Neural cell (in vitro differentiated cells): ENCODE measurements at regions not wholly inside any gene's neighbourhood (a gene's known extent, or its start where the extent isn't known, plus 50 kb on each side); places are given as distances from the start of the nearest gene placed in this dataset.

Experiments used
- H2AFZ ChIP-seq: fragments of 200-600, 300-800 bp; sonication (generic), shearing (Covaris generic); 2 replicates; pipeline ENCODE4 v1.6.0; 2014; ENCODE audit warnings: low read depth, mild to moderate bottlenecking, antibody characterized with exemption, low read length, moderate library complexity
- H3F3A ChIP-seq: fragments of 200-600 bp; shearing (Covaris generic); 2 replicates; pipeline ENCODE4 v1.6.1; 2016; ENCODE audit warnings: mild to moderate bottlenecking, moderate library complexity, mixed read lengths, antibody characterized with exemption, low read length; ENCODE audit not compliant: insufficient read depth, poor library complexity, severe bottlenecking
- H3K27ac ChIP-seq: fragments of 200-600, 300-800 bp; sonication (generic), shearing (Covaris generic); 2 replicates; pipeline ENCODE4 v1.5.1; 2014; ENCODE audit warnings: mild to moderate bottlenecking, low read length, moderate library complexity
- H3K27me3 ChIP-seq: fragments of 300-800, 200-600 bp; sonication (generic), shearing (Covaris generic); 2 replicates; pipeline ENCODE4 v1.6.0; 2014; ENCODE audit warnings: mild to moderate bottlenecking, low read depth, low read length, moderate library complexity; ENCODE audit not compliant: insufficient read depth
- H3K36me3 ChIP-seq: fragments of 300-800, 200-600 bp; sonication (generic), shearing (Covaris generic); 2 replicates; pipeline ENCODE4 v1.5.1; 2014; ENCODE audit warnings: mild to moderate bottlenecking, antibody characterized with exemption, low read length, moderate library complexity; ENCODE audit not compliant: insufficient read depth
- H3K4me2 ChIP-seq: fragments of 300-800, 200-600 bp; sonication (generic), shearing (Covaris generic); 2 replicates; pipeline ENCODE4 v1.6.0; 2014; ENCODE audit warnings: mild to moderate bottlenecking, low read length
- H3K4me3 ChIP-seq: fragments of 300-800, 200-600 bp; sonication (generic), shearing (Covaris generic); 2 replicates; pipeline ENCODE4 v1.5.1; 2014; ENCODE audit warnings: mild to moderate bottlenecking, low read length, moderate library complexity
- H3K79me2 ChIP-seq: fragments of 200-600 bp; shearing (Covaris generic); replicated peaks from 2 replicates; pipeline ENCODE4 v1.6.0; 2014; ENCODE audit warnings: mild to moderate bottlenecking, low read length, moderate library complexity; ENCODE audit not compliant: insufficient read depth
- H3K9ac ChIP-seq: fragments of 300-800, 200-600 bp; sonication (generic), shearing (Covaris generic); 2 replicates; pipeline ENCODE4 v1.6.1; 2016; ENCODE audit warnings: mild to moderate bottlenecking, low read length, mixed read lengths
- H3K9me2 ChIP-seq: fragments of 200-600 bp; shearing (Covaris generic); 2 replicates; pipeline ENCODE4 v1.6.1; 2016; ENCODE audit warnings: mild to moderate bottlenecking, low read length, mixed read lengths; ENCODE audit not compliant: insufficient read depth
- H3K9me3 ChIP-seq: fragments of 200-600, 300-800 bp; sonication (generic), shearing (Covaris generic); 2 replicates; pipeline ENCODE4 v1.6.1; 2016; ENCODE audit warnings: mild to moderate bottlenecking, mixed run types, low read length, moderate library complexity, mixed read lengths
- H4K20me1 ChIP-seq: fragments of 200-600 bp; shearing (Covaris generic); 2 replicates; pipeline ENCODE4 v1.6.1; 2016; ENCODE audit warnings: mild to moderate bottlenecking, mixed run types; ENCODE audit not compliant: insufficient read depth
- EP300 ChIP-seq: fragments of 450-650 bp; conservative IDR thresholded peaks from 2 replicates; pipeline ENCODE4 v1.6.1; 2014; ENCODE audit warnings: antibody characterized with exemption, mild to moderate bottlenecking, moderate library complexity; ENCODE audit not compliant: poor library complexity, severe bottlenecking
- EZH2 ChIP-seq: fragments of 200-600, 300-800 bp; shearing (Covaris generic), sonication (generic); IDR thresholded peaks from 2 replicates; pipeline ENCODE4 v1.6.1; 2014; ENCODE audit warnings: antibody characterized with exemption, low read length, borderline replicate concordance, mild to moderate bottlenecking; ENCODE audit not compliant: insufficient read depth, poor library complexity, severe bottlenecking
- MXI1 ChIP-seq: fragments of 450-650 bp; conservative IDR thresholded peaks from 2 replicates; pipeline ENCODE4 v1.6.1; 2014; ENCODE audit warnings: antibody characterized with exemption, mild to moderate bottlenecking; ENCODE audit not compliant: poor library complexity, severe bottlenecking
- POLR2AphosphoS5 ChIP-seq: IDR thresholded peaks from 2 replicates; pipeline ENCODE4 v1.6.1; 2012
- RAD21 ChIP-seq: fragments of 450-650 bp; conservative IDR thresholded peaks from 2 replicates; pipeline ENCODE4 v1.6.1; 2014; ENCODE audit warnings: antibody characterized with exemption, mild to moderate bottlenecking, moderate library complexity
- SMC3 ChIP-seq: fragments of 450-650 bp; conservative IDR thresholded peaks from 2 replicates; pipeline ENCODE4 v1.6.1; 2014; ENCODE audit warnings: antibody characterized with exemption, mild to moderate bottlenecking, moderate library complexity; ENCODE audit not compliant: poor library complexity
- TAF1 ChIP-seq: IDR thresholded peaks from 2 replicates; pipeline ENCODE4 v1.6.1; 2012; ENCODE audit warnings: low read depth
- TF ChIP-seq, protein P1 (sequence below): IDR thresholded peaks from 2 replicates; pipeline ENCODE4 v1.6.1; 2012; ENCODE audit warnings: borderline replicate concordance
- TF ChIP-seq, protein P2 (sequence below): fragments of 450-650 bp; IDR thresholded peaks from 2 replicates; pipeline ENCODE4 v1.5.1; 2014; ENCODE audit warnings: antibody characterized with exemption, mild to moderate bottlenecking, moderate library complexity; ENCODE audit not compliant: poor library complexity, severe bottlenecking

DNA sequence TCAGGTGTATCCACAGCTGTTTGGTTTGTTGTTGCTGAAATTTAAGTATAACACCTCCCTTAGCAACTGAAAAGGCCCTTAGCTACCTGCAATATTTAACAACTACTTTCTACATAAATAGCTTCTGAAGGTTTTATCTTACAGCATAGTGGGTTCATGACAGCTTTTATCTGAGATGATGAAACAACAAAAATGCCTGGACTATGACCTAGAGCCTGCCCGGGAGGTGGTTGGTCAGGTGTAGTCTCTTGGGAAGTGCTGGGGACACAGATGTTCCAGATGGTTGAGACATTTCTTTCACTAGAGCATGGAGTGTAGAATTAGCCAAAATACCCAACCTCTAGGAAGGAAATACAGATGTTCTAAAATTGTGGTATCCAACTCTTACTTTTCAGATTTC lies 705.4 kb downstream of the MAFB start:
- no peaks in the 10 kb centered on the region for H4K20me1 ChIP-seq
- no peaks in the 10 kb centered on the region for H3K79me2 ChIP-seq
- no peak overlapping the region for H3K4me3 ChIP-seq
- no peaks in the 10 kb centered on the region for H3F3A ChIP-seq
- TF ChIP-seq TAF1 (no peak), SMC3 (no peak)
- TF ChIP-seq, protein P1, sequence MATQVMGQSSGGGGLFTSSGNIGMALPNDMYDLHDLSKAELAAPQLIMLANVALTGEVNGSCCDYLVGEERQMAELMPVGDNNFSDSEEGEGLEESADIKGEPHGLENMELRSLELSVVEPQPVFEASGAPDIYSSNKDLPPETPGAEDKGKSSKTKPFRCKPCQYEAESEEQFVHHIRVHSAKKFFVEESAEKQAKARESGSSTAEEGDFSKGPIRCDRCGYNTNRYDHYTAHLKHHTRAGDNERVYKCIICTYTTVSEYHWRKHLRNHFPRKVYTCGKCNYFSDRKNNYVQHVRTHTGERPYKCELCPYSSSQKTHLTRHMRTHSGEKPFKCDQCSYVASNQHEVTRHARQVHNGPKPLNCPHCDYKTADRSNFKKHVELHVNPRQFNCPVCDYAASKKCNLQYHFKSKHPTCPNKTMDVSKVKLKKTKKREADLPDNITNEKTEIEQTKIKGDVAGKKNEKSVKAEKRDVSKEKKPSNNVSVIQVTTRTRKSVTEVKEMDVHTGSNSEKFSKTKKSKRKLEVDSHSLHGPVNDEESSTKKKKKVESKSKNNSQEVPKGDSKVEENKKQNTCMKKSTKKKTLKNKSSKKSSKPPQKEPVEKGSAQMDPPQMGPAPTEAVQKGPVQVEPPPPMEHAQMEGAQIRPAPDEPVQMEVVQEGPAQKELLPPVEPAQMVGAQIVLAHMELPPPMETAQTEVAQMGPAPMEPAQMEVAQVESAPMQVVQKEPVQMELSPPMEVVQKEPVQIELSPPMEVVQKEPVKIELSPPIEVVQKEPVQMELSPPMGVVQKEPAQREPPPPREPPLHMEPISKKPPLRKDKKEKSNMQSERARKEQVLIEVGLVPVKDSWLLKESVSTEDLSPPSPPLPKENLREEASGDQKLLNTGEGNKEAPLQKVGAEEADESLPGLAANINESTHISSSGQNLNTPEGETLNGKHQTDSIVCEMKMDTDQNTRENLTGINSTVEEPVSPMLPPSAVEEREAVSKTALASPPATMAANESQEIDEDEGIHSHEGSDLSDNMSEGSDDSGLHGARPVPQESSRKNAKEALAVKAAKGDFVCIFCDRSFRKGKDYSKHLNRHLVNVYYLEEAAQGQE: no peak
- no peaks in the 10 kb centered on the region for H3K27me3 ChIP-seq
- H2AFZ ChIP-seq: no peak overlapping the region
- H3K27ac ChIP-seq: no peak overlapping the region
- H3K9ac ChIP-seq: no peak overlapping the region
- H3K9me3 ChIP-seq: no peaks in the 10 kb centered on the region
- H3K4me2 ChIP-seq: no peak overlapping the region
- no peaks in the 10 kb centered on the region for H3K9me2 ChIP-seq
- H3K36me3 ChIP-seq: no peaks in the 10 kb centered on the region

DNA sequence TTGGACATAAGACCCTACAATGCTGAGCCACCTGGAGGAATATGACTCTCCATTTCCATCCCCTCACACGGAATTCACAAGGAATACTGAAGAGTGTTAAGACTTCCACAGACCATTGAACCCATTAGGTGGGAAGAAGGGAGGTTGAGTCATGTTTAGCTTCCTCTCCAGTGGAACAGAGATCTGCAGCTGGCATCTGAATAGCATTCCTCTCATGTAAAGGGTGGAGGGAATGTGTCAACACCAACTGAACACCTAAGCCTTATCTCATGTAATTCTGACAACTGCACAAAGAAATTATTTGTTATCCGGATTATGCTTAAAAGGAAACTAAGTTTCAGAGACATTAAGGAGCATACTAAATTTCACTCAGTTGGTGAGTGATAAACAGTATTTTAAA lies 705.9 kb downstream of the MAFB start:
- Histone ChIP-seq H3K36me3 (no peaks in the 10 kb centered on the region), H3K4me2 (no peak overlapping the region), H3K27me3 (no peaks in the 10 kb centered on the region), H3F3A (no peaks in the 10 kb centered on the region), H3K4me3 (no peak overlapping the region), H3K79me2 (no peaks in the 10 kb centered on the region), H3K9ac (no peak overlapping the region), H3K9me3 (no peaks in the 10 kb centered on the region), H3K9me2 (no peaks in the 10 kb centered on the region), H3K27ac (no peak overlapping the region), H2AFZ (no peak overlapping the region), H4K20me1 (no peaks in the 10 kb centered on the region)
- TF ChIP-seq MXI1 (no peak), EZH2 (no peak), RAD21 (no peak), TAF1 (no peak), EP300 (no peak), SMC3 (no peak), POLR2AphosphoS5 (no peak)
- TF ChIP-seq, protein P1: no peak
- TF ChIP-seq, protein P2, sequence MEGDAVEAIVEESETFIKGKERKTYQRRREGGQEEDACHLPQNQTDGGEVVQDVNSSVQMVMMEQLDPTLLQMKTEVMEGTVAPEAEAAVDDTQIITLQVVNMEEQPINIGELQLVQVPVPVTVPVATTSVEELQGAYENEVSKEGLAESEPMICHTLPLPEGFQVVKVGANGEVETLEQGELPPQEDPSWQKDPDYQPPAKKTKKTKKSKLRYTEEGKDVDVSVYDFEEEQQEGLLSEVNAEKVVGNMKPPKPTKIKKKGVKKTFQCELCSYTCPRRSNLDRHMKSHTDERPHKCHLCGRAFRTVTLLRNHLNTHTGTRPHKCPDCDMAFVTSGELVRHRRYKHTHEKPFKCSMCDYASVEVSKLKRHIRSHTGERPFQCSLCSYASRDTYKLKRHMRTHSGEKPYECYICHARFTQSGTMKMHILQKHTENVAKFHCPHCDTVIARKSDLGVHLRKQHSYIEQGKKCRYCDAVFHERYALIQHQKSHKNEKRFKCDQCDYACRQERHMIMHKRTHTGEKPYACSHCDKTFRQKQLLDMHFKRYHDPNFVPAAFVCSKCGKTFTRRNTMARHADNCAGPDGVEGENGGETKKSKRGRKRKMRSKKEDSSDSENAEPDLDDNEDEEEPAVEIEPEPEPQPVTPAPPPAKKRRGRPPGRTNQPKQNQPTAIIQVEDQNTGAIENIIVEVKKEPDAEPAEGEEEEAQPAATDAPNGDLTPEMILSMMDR: no peak
